Activated naive CD4-positive, alpha-beta T cell treated with anti-CD3 and anti-CD28 coated beads, Interleukin-2, amount 10 ng/mL, durations not matched to agents 7 days and 5 days (primary cell): ENCODE measurements at regions not wholly inside any gene's neighbourhood (a gene's known extent, or its start where the extent isn't known, plus 50 kb on each side); places are given as distances from the start of the nearest gene placed in this dataset.

Experiments used
- CTCF ChIA-PET: fragments of 350-600 bp; sonication (Branson Sonifier 250); formaldehyde crosslinking; loops from one replicate; lab custom pipeline; 2021; ENCODE audit warnings: antibody characterized with exemption; lab: Charles Lee
- DNase-seq: peaks from one replicate; pipeline ENCODE4 v3.0.0-alpha.2; 2020
- H3K27ac Mint-ChIP-seq: one replicate; pipeline ENCODE4 v1.8.0; 2021; ENCODE audit warnings: mild to moderate bottlenecking, moderate library complexity, mixed read lengths
- H3K27me3 Mint-ChIP-seq: one replicate; pipeline ENCODE4 v1.8.0; 2021; ENCODE audit warnings: mild to moderate bottlenecking, mixed read lengths
- H3K36me3 Mint-ChIP-seq: one replicate; pipeline ENCODE4 v1.8.0; 2021; ENCODE audit warnings: mixed read lengths
- H3K4me1 Mint-ChIP-seq: one replicate; pipeline ENCODE4 v1.8.0; 2021; ENCODE audit warnings: mixed read lengths
- H3K4me3 Mint-ChIP-seq: one replicate; pipeline ENCODE4 v1.8.0; 2021; ENCODE audit warnings: mild to moderate bottlenecking, moderate library complexity, mixed read lengths
- H3K9me3 Mint-ChIP-seq: one replicate; pipeline ENCODE4 v1.8.0; 2021; ENCODE audit warnings: mixed read lengths

DNA sequence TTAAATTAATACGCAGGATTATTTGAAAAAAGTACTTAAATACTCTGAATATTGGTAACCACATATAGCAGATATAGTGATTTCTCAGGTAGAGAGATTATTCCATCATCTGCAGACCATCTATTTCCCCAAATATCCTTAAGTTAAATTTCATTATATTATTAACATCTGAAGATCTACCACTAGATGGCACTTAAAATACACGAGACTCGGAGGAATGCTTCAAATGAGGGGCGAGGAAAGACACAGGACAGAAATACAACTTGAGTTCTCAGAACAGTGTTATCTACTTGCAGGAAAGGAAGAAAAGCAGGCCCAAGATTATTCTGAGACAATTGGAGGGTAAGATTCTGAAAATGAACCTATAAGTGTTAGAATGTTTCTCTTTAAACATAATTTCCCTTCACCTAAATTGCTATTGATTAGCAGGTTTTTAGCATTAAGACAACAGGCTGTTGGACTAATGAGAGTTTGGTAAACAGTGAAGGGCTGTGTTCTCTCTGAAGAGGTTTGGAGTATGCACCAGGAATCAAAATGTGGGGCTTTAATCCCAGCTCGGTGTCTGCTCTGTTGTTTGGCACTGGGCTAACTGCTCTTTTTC, 76.9 kb upstream of the GCFC2 start:
- Mint-ChIP-seq H3K4me3 (no peak overlapping the region), H3K4me1 (no peaks in the 10 kb centered on the region), H3K27me3 (no peaks in the 10 kb centered on the region), H3K27ac (no peak overlapping the region), H3K36me3 (no peaks in the 10 kb centered on the region), H3K9me3 (no peaks in the 10 kb centered on the region)
- CTCF ChIA-PET: no interaction called here
- DNase-seq: no peak

DNA sequence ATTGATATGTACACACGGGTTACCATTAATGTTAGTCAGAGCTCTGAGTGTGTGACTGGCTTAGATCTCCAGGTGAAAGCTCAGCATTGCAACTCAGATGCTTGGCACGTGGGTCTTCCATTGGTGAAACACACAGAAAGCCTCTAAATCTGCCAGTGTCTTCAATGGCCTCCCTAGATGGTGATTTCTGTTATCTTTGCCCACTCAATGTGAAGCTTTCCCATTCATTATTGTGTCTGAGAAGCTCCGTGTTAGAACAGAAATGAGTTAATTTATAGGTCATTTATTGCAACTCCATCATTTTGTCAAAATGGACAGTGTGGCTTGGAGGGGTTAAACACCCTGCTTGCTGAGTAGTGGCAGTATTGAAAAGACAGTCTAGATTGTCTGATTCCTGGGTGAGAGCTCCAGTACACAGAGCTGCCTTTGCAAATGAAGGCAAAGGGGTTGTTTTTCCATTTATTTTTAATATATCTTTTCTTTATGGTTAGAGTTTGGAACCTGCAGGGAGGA, 64.7 kb upstream of the GCFC2 start:
- Mint-ChIP-seq H3K4me1 (no peaks in the 10 kb centered on the region), H3K36me3 (no peaks in the 10 kb centered on the region), H3K4me3 (no peak overlapping the region), H3K27me3 (peaks cover 4% of the 10 kb centered on the region), H3K27ac (no peak overlapping the region), H3K9me3 (no peaks in the 10 kb centered on the region)
- CTCF ChIA-PET: interaction anchor here (0.6 to 0.7 kb wide), 2 partner anchors 736 to 825 kb away, joined by 3 to 4 read pairs; no protein-coding TSS in a partner anchor
- DNase-seq: no peak

DNA sequence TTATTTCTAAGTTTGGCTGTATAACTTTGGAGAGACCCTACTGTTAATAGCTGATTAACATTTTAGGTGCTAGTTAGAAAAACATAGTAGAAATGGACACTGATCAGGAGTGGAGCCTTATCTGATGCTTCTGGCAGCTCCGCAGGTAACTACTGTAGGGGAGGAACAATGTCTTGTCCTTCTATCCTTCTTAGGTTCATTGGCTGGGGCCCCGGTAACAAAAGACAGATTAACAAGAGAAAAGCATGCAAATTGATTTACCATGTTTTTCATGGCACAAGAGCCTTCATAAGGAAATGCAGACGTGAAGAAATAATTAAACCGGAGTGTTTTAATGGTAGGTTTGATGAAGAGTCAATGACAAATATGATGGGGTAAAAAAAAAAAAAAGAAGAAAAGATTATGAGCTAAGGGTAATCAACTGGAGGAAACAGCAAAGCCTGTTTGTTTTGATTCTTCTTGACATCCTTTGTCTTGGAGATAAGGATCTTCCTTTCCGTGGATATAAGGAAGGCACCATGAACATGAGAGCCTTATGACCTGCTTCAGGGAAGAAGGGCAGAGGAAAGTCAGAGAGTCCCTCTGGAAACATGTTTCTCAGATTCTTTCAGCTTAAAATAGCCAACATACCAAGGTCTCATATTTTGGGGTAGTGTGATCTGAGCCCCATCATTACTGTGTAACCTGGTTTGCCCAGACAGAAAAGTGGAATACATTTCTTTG, 62.4 kb upstream of the GCFC2 start:
- Mint-ChIP-seq H3K9me3 (no peaks in the 10 kb centered on the region), H3K4me3 (no peak overlapping the region), H3K27me3 (peaks cover 8% of the 10 kb centered on the region), H3K4me1 (no peaks in the 10 kb centered on the region), H3K27ac (no peak overlapping the region), H3K36me3 (no peaks in the 10 kb centered on the region)
- CTCF ChIA-PET: no interaction called here
- DNase-seq: no peak

DNA sequence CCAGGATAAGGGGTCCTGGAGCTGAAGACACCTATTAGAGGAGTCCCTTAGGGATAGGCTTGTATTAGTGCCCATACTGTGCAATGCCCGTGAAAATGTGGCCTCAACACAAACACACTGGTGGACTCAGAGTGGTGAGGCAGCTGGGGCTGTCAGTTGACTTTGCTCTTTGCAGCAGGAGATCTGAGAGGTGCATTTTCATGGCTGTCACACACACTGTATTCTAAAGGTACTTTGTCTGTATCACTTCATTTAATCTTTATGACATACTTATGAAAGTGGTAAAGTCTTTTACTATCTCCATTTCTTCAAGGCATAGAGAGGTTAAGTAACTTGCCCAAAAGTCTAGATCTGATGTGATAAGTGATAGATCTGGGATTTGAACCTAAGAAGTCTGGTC, 55.1 kb upstream of the GCFC2 start:
- Mint-ChIP-seq H3K27me3 (peaks cover 11% of the 10 kb centered on the region), H3K4me3 (no peak overlapping the region), H3K4me1 (no peaks in the 10 kb centered on the region), H3K27ac (no peak overlapping the region), H3K9me3 (no peaks in the 10 kb centered on the region), H3K36me3 (no peaks in the 10 kb centered on the region)
- DNase-seq: no peak
- CTCF ChIA-PET: no interaction called here

DNA sequence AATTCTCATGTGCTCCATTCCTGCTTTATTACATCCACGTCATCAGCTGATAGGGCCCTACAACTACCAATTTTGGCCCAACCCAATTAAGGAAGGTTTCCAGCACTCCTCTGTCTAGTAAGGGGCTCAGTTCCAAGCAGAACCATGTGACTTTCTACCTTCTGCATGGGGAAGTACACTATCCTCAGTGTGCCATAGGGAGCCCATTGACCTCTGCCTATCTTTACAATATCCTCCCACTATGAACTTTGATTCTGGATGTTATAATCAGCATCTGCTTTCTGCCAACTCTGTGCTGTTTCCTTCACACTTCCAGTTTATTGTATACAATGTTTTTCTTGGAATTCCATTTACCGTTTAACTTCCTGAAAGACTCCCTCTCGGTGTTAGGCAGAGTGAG, 53.9 kb upstream of the GCFC2 start:
- Mint-ChIP-seq H3K9me3 (no peaks in the 10 kb centered on the region), H3K36me3 (no peaks in the 10 kb centered on the region), H3K27ac (no peak overlapping the region), H3K4me3 (no peak overlapping the region), H3K27me3 (peaks cover 11% of the 10 kb centered on the region), H3K4me1 (no peaks in the 10 kb centered on the region)
- no peak for DNase-seq
- CTCF ChIA-PET: no interaction called here
